ENCODE measurements at regions not wholly inside any gene's neighbourhood (a gene's known extent, or its start where the extent isn't known, plus 50 kb on each side); places are given as distances from the start of the nearest gene placed in this dataset.

DNA sequence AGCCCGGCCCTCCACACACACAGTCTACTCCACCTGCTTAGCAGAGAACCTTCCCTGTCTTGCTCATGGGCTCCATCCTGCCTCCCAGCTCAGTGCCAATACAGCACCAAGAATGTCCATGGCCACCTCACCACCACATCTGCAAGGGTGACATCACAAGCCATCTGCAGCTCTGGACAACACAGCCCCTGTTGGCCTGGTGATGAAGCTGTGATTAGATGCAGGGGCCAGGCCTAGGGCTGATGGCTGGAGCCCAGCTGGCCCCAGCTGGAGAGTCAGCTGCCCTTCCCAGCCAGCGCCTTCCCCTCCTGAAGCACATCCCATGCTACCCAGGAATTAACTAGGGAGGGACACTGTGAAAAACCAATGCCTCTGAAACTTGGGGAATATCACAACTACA, 91.1 kb downstream of the TTC32 start:
- TF ChIP-seq, protein P1, sequence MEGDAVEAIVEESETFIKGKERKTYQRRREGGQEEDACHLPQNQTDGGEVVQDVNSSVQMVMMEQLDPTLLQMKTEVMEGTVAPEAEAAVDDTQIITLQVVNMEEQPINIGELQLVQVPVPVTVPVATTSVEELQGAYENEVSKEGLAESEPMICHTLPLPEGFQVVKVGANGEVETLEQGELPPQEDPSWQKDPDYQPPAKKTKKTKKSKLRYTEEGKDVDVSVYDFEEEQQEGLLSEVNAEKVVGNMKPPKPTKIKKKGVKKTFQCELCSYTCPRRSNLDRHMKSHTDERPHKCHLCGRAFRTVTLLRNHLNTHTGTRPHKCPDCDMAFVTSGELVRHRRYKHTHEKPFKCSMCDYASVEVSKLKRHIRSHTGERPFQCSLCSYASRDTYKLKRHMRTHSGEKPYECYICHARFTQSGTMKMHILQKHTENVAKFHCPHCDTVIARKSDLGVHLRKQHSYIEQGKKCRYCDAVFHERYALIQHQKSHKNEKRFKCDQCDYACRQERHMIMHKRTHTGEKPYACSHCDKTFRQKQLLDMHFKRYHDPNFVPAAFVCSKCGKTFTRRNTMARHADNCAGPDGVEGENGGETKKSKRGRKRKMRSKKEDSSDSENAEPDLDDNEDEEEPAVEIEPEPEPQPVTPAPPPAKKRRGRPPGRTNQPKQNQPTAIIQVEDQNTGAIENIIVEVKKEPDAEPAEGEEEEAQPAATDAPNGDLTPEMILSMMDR (conservative IDR thresholded peaks at IDR 0.05; ENCODE audit: low read depth, low read length), result no peak
- no peak for TF ChIP-seq EZH2 (IDR thresholded peaks at IDR 0.05; ENCODE audit: borderline replicate concordance, low read depth, low read length, poor library complexity, severe bottlenecking)
